DMS153 treated with DMSO at 0.1 percent for 48 hours (cell line): ENCODE measurements at regions not wholly inside any gene's neighbourhood (a gene's known extent, or its start where the extent isn't known, plus 50 kb on each side); places are given as distances from the start of the nearest gene placed in this dataset.

Experiments
- DNase-seq: peaks from one replicate; lab custom pipeline; 2025; ENCODE audit not compliant: unreplicated experiment; lab: John Stamatoyannopoulos, UW

- no peak for DNase-seq
These were observed 126.1 kb upstream of the RPS6KA2 start for GRCh38 chr6:166752928-166753721.

- DNase-seq, result no peak
These were observed 125.0 kb upstream of the RPS6KA2 start for GRCh38 chr6:166752097-166752496.

DNA sequence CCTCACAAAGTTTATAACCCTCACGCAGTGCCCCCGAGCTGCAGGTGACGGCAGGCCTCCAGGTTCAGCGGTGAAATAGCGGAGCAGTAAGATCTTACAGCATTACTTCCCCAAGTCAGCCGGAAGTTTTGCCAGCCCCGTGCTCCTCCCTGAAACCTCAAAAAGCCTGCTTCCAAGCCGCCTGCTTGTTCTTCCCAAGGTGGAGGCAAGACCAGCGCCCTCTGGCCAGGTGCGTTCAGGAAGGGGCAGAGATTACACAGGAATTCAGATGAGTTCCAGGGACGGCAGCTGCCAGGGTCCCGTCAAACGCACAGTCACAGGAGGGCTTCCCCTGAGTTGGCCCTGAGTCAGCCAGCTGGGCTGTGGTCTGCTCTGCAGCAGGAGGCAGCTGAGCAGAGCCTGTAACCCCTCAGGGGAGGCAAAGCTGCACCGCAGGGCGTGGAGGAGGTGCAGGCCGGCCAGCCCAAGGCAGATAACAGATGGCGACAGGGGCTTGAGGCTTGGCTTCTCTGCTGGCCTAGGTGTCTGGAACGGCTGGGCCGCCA is 124.1 kb upstream of the RPS6KA2 start:
- no peak for DNase-seq

GRCh38 chr6:166750108-166750793 is 123.2 kb upstream of the RPS6KA2 start:
- no peak for DNase-seq

DNA sequence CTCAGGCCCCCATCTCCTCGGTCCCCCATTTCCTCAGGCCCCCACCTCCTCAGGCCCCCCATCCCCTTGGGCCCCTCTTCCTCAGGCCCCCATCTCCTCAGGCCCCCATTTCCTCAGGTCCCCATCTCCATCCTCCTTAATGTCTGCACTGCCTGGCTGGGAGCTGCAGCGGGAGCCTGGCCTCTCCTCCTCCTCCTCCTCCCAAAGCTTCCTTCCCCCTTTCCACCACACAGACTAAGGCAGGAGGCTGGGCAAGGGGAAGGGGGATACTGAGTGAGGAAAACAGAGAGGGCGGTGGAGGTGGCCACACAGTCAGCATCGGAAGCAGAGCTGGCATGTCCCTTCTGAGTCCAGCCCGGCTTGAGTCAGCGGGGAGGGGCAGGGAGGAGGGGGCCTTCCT is 122.6 kb upstream of the RPS6KA2 start:
- no peak for DNase-seq

DNA sequence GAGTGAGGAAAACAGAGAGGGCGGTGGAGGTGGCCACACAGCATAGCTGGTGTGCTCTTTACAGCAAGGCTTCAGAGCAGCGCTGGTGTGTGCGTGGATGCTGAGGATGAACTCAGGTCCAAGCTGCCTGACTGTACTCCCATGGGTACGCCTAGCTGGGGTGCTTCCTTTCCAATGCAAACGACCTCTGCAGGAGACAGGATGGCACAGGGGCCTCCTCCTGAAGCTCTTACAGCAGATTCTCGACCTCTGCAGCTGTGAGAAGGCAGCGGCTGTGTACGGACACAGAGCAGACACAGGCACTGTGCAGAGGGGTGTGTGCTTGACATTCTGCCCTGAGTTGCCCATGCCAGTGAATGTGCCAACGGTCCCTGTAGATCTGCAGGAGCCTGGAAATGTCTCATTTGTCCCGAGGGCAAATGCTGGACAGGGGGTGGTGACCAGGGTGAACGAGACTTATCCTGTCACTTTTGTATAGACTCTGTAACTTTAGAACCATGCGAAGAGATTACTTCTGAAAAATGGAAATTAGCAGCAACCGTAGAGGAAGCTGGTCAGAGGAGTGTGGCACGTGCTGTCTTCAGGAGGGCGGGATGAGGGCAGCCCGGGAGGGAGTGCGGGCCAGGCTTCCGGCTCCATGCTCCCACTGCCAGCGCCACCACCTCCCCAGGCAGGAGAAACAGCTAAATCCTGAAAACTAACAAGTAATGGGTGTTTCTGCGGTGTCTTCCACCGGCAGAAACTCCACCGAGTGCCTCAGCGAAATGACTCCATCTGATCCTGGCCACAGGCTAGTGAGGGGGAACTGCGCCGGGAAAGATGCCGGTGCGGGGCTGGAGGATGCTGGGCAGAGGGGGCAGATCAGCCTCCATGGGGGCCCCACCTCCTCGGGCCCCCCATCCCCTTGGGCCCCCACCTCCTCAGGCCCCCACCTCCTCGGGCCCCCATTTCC is 120.9 kb upstream of the RPS6KA2 start:
- DNase-seq, result no peak

DNA sequence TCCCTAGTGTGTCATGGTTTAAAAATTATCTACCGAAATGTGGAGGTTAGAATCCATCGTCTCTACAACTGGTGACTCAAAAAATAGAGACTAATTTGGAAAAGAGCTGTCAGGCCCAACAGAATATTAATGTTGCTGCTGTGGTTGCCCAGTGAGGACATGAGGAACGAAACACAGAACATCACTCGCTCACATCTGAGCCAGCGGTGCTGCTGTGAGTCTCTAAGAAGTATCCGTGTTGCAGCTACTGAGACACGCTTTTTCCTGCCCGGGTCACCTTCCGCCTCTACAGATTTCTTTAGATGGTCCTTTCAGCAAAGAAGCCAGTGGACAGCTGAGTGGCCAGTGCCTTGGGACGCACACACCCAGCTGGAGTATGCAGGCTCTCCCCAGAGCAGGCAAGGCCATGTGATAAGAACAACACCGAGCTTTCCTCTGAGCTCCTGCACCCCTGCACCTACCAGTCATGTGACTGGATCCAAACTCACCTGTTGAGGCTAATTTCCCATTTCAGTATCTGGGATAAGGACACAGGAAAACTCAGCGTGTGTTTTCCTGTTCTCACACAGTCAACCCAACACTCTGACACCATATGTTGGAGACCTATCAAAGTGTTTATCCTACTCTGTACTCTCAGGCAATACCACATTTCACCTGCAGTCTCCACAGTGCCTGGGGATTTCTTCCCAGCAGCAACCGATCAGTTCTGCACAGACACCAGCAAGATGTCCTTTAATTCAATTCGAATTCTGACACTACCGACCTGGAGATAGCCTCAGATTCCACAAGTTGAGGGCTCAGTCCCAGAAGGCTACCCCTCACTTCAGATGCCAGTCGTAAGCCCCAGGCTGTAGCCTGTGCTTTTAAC is 119.0 kb upstream of the RPS6KA2 start:
- no peak for DNase-seq

GRCh38 chr6:166744223-166745134 is 117.4 kb upstream of the RPS6KA2 start:
- no peak for DNase-seq

DNA sequence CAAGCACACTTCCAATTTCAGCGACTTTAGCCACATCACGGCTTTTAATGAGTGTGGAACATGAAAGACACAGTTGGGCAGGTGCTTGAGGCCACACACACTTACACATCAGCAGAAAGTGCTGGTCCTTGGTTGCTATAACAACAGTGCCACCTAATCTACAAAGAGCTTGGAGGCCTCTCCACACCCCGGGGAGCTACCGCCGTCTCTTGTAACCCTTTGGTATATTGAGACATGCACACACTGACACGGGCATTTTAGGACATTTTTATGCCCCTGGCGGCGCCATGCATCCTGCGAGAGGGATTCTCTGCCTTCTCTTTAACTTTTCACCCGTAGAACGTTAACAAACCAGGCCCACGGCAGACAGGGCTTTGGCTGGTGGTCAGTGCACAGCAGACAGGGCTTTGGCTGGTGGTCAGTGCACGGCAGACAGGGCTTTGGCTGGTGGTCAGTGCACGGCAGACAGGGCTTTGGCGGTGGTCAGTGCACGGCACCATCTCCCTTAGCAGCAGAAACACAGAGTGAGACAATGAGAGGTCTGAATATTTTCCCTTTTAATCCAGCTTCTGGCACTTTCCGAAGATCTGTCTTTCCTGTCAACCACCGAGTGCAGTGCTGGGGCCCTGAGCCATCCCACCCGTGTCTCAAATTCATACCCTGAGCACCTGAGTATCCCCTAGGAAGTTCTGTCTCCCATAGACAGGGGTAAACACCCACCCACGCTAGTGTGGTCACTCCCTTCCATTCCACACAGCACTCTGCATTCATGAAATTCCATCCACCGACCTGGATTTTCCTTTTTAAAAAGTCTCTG is 116.6 kb upstream of the RPS6KA2 start:
- DNase-seq, result no peak

- DNase-seq, result no peak
These were observed 115.9 kb upstream of the RPS6KA2 start for GRCh38 chr6:166742981-166743380.

DNA sequence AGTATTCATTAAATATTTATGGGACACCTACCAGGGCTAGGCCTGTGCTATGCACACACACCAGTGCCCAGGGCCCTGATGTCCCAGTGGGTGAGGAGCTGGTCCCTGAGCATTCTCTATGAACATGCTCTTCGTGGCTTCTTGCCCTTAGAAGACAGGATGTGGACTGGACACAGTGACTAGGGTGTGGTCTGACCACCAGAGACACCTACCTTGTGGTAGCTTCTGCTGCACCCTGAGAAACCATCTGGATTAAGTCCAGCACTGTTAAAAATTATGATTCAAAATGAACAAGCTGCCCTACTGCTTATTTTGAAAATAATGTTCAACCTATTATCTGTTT is 112.9 kb upstream of the RPS6KA2 start:
- DNase-seq, result no peak

- no peak for DNase-seq
These were observed 112.3 kb upstream of the RPS6KA2 start for GRCh38 chr6:166739117-166739975.

GRCh38 chr6:166738386-166739116 is 111.5 kb upstream of the RPS6KA2 start:
- no peak for DNase-seq

DNA sequence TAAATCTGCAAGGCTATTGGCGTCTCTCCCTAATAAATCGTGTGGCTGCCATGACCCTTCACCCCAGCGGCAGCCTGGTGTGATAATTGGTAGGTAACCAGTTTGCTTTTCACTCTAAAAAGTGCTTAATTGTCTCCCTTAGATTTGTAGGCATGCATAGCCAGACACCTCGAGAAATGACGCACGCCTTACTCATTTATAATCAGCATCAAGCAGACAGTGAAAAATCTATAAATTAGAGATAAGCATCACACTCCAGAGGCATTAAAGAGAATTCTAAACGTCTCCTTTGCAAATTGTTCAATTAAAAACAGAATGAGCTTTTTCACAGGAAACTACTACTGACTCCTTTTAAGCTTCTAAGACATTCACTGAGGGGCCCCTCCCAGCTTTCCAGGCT is 110.2 kb upstream of the RPS6KA2 start:
- no peak for DNase-seq

- no peak for DNase-seq
These were observed 109.6 kb upstream of the RPS6KA2 start for GRCh38 chr6:166736634-166737033.

GRCh38 chr6:166733900-166734299 is 106.8 kb upstream of the RPS6KA2 start:
- no peak for DNase-seq

DNA sequence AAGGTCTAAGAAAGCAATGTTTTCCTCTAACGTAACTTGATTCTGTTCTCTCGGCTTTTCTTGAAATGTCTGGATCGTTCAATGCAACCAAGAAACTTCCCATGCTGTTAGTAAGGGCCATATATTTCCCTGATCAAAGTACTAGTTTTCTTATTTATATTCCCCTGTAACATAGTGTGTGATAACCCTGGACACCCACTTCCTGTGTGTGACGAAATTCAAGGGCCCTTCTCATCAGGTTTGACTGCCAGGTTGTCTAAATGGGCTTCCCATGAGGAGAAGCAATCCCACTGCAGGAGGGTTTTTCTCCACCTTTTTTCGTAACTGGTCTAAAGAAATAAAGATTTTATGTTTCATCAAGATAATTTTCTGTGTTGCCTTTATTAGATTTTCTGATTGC is 102.6 kb upstream of the RPS6KA2 start:
- DNase-seq, result no peak
